ENCODE measurements at regions not wholly inside any gene's neighbourhood (a gene's known extent, or its start where the extent isn't known, plus 50 kb on each side); places are given as distances from the start of the nearest gene placed in this dataset.

GRCh38 chr20:19885594-19885938 lies 127.5 kb downstream of the RIN2 start (continued):
- TF ChIP-seq THAP9 (CRISPR knock-in tag; IDR thresholded peaks at IDR 0.05; ENCODE audit: borderline replicate concordance) (peak; percentile 4; the same call in 1 of the 2 replicates), ZNF136 (CRISPR knock-in tag; IDR thresholded peaks at IDR 0.05; ENCODE audit: low read depth) (no peak), ZNF740 (CRISPR knock-in tag; IDR thresholded peaks at IDR 0.05) (no peak), ZBTB40 (IDR thresholded peaks at IDR 0.05) (0 out of 2 replicates have a peak, but pooled peaks have one; percentile 11), ZBTB40 (CRISPR knock-in tag; IDR thresholded peaks at IDR 0.05) (no peak), CREM (IDR thresholded peaks at IDR 0.05) (no peak), CREM (CRISPR knock-in tag; IDR thresholded peaks at IDR 0.05) (no peak), ZNF557 (CRISPR knock-in tag; IDR thresholded peaks at IDR 0.05) (no peak)

Data from HepG2 (cell line).